HFF-Myc (cell line): ENCODE measurements at regions not wholly inside any gene's neighbourhood (a gene's known extent, or its start where the extent isn't known, plus 50 kb on each side); places are given as distances from the start of the nearest gene placed in this dataset.

ENCODE experiments used
- DNase-seq: peaks from one replicate; pipeline ENCODE4 v3.0.0-alpha.2; 2011; ENCODE audit warnings: low read depth; ENCODE audit errors: extremely low read depth
- H3K4me3 ChIP-seq: replicated peaks from 2 replicates; pipeline ENCODE4 v1.5.1; 2011; ENCODE audit warnings: low read depth, mild to moderate bottlenecking, control low read depth, low read length
- TF ChIP-seq, protein P1 (sequence below): IDR thresholded peaks from 2 replicates; pipeline ENCODE4 v1.5.1; 2012; ENCODE audit warnings: mild to moderate bottlenecking, low read depth, low read length, control low read depth; ENCODE audit errors: missing control alignments

DNA sequence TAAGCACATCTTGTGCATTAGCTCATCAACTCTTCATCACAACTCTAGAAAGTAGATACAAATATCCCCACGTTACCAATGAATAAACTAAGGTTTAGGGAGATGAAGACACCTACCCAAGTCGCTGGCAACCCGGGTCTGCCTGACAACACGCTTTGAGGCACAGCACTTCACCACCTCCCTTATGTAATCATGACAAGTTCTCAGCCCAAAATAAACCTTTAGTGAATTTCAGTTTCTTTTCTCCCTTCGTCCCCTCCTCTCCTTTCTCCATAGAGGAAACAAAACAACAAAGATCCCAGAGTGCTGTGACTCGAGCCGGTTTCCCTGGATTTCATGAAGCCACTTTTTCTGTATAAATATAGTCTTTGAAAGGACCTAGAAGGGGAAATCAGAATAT, 105.4 kb downstream of the MAFB start:
- TF ChIP-seq, protein P1, sequence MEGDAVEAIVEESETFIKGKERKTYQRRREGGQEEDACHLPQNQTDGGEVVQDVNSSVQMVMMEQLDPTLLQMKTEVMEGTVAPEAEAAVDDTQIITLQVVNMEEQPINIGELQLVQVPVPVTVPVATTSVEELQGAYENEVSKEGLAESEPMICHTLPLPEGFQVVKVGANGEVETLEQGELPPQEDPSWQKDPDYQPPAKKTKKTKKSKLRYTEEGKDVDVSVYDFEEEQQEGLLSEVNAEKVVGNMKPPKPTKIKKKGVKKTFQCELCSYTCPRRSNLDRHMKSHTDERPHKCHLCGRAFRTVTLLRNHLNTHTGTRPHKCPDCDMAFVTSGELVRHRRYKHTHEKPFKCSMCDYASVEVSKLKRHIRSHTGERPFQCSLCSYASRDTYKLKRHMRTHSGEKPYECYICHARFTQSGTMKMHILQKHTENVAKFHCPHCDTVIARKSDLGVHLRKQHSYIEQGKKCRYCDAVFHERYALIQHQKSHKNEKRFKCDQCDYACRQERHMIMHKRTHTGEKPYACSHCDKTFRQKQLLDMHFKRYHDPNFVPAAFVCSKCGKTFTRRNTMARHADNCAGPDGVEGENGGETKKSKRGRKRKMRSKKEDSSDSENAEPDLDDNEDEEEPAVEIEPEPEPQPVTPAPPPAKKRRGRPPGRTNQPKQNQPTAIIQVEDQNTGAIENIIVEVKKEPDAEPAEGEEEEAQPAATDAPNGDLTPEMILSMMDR = no peak
- no peak for DNase-seq
- H3K4me3 ChIP-seq = no peak overlapping the region

DNA sequence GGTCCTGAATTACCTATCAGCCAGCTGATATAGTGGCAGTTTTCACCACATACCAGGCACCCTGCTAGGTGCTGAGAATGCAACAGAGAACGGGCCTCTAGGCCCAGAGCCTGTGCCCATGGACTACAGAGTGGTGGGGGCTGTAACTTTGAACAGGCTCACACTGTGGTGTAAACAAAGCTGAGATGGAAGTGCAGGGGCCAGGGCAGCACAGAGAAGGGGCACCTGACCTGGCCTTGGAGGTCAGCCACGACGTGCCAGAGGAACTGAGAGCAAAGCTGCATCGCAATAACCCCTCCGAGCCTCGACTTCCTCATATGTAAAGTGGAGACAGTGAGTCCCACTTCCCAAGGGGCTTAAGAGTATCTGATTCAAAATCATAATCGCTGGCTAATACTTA, 105.8 kb downstream of the MAFB start:
- no peak overlapping the region for H3K4me3 ChIP-seq
- TF ChIP-seq, protein P1 = no peak
- no peak for DNase-seq

DNA sequence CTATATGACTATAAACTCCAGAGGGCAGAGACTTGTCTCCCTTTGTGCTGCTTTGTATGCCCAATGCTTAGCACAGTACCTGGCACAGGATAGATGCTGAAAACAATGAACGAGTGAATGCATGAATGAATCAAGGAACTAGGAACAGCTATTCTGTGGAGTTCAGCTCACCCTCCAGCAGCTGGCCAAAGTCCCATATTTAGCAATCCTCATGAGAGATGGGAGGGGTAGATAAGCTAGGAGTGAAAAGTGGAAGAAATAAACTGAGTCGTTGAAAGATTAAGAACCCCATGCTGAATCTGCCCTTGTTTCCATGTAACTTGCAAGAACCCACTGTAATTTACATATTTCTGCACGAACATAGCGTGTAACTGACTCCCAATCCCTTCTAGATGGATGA, 106.5 kb downstream of the MAFB start:
- no peak overlapping the region for H3K4me3 ChIP-seq
- TF ChIP-seq, protein P1 = no peak
- no peak for DNase-seq

DNA sequence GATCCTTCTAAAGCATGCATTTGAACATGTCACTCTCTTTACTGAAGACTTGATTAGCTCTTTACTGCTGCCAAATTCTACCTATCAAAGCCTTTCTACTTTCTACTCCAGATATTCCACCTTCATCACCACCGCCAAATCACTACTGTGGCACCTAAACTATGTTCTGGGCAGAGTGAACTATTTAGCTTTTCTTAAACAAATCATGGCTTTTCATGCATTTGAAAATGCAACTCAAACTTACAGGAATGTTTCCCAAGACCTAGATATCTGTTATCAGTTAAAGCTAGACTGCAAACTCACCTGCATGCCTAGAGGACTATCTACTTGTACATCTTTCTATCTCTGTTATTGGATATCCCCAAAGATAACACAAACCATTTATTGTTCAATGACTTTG, 109.3 kb downstream of the MAFB start:
- TF ChIP-seq, protein P1 = no peak
- H3K4me3 ChIP-seq = no peak overlapping the region
- no peak for DNase-seq

DNA sequence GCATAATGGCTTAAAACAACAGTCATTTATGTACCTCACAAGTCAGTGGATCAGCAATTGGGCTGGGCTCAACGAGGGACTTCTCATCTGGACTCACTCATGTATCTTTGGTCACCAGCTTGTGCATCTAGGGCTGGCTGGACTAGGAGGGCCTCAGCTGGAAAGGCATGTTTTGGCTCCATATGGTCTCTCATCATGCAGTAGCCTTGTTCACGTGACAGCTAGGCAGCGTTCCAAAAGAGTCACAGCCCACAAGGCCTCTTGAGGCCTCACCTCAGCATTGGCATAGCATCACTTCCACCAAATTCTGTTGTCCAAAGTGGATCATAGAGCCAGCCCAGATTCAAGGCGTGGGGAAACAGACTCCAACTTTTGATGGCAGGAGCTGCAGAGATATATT, 110.1 kb downstream of the MAFB start:
- no peak for DNase-seq
- no peak overlapping the region for H3K4me3 ChIP-seq
- TF ChIP-seq, protein P1 = no peak

DNA sequence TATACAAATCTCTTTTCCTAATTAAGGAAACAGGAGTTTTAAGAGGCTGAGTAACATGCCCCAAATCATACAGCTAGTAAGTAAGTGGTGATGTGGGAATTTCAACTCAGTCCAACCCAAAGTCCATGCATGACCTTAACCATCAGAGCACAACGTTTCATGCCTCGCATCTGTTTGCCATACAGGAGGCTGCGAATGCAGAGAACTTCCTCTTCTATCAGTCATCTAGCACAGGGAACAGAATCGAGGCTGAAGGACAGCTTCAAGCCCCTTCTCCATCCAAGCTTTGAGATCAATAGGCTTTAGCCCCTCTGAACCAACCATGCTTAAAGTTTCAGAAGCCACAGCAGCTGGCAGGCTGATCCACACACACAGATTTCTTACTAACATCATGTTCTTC, 113.2 kb downstream of the MAFB start:
- no peak overlapping the region for H3K4me3 ChIP-seq
- DNase-seq = no peak
- TF ChIP-seq, protein P1 = no peak

DNA sequence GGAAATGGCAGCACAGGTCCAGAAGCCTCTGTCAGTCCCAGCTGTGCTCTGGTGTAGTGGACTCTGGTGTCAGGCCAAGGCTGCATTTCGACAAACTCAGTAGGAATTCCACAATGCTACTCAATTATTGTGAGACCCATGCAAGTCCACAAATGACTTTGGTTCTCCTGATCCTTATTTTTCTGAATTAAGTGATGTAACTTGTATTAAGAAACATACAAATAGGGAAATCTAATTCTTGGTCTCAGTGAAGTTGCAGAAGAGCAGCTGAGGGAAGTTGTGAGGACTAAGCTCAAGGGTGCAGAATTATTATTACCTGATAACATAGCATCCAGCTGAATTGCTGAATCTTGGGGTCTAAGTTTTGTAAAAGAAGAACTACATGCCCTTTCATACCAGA, 116.8 kb downstream of the MAFB start:
- TF ChIP-seq, protein P1 = no peak
- no peak overlapping the region for H3K4me3 ChIP-seq
- DNase-seq = no peak
